ENCODE measurements at regions not wholly inside any gene's neighbourhood (a gene's known extent, or its start where the extent isn't known, plus 50 kb on each side); places are given as distances from the start of the nearest gene placed in this dataset.

GRCh38 chr2:22273853-22274252 is 1111.1 kb upstream of the KLHL29 start:
- in situ Hi-C loops (cut with MboI; ENCODE audit: low pct_unique_long_range_greater_than_20kb, low sequenced_read_pairs): no loop called here
- DNase-seq: no peak

- in situ Hi-C loops (cut with MboI; ENCODE audit: low pct_unique_long_range_greater_than_20kb, low sequenced_read_pairs): no loop called here
- DNase-seq: no peak
Observed at GRCh38 chr2:22274661-22275060, 1110.3 kb upstream of the KLHL29 start.

- in situ Hi-C loops (cut with MboI; ENCODE audit: low pct_unique_long_range_greater_than_20kb, low sequenced_read_pairs): no loop called here
- DNase-seq: no peak
Observed at GRCh38 chr2:22276696-22277095, 1108.3 kb upstream of the KLHL29 start.

- in situ Hi-C loops (cut with MboI; ENCODE audit: low pct_unique_long_range_greater_than_20kb, low sequenced_read_pairs): no loop called here
Observed at GRCh38 chr2:22279541-22279940, 1105.4 kb upstream of the KLHL29 start.

GRCh38 chr2:22281033-22281432 is 1103.9 kb upstream of the KLHL29 start:
- no peak for DNase-seq

More at GRCh38 chr2:22279541-22279940, 1105.4 kb upstream of the KLHL29 start:
- no peak for DNase-seq

GRCh38 chr2:22282220-22282619 is 1102.8 kb upstream of the KLHL29 start:
- no peak for DNase-seq
- in situ Hi-C loops (cut with MboI; ENCODE audit: low pct_unique_long_range_greater_than_20kb, low sequenced_read_pairs): no loop called here

More at GRCh38 chr2:22281033-22281432, 1103.9 kb upstream of the KLHL29 start:
- in situ Hi-C loops (cut with MboI; ENCODE audit: low pct_unique_long_range_greater_than_20kb, low sequenced_read_pairs): no loop called here

GRCh38 chr2:22282916-22283315 is 1102.1 kb upstream of the KLHL29 start:
- in situ Hi-C loops (cut with MboI; ENCODE audit: low pct_unique_long_range_greater_than_20kb, low sequenced_read_pairs): no loop called here
- no peak for DNase-seq

GRCh38 chr2:22283436-22283835 is 1101.5 kb upstream of the KLHL29 start:
- in situ Hi-C loops (cut with MboI; ENCODE audit: low pct_unique_long_range_greater_than_20kb, low sequenced_read_pairs): no loop called here
- no peak for DNase-seq

GRCh38 chr2:22290302-22290701 is 1094.7 kb upstream of the KLHL29 start:
- no peak for DNase-seq
- in situ Hi-C loops (cut with MboI; ENCODE audit: low pct_unique_long_range_greater_than_20kb, low sequenced_read_pairs): no loop called here

GRCh38 chr2:22290909-22291473 is 1094.0 kb upstream of the KLHL29 start:
- DNase-seq: no peak
- in situ Hi-C loops (cut with MboI; ENCODE audit: low pct_unique_long_range_greater_than_20kb, low sequenced_read_pairs): no loop called here

- DNase-seq: no peak
- in situ Hi-C loops (cut with MboI; ENCODE audit: low pct_unique_long_range_greater_than_20kb, low sequenced_read_pairs): no loop called here
Observed at GRCh38 chr2:22301228-22301627, 1083.8 kb upstream of the KLHL29 start.

GRCh38 chr2:22326250-22326649 is 1058.7 kb upstream of the KLHL29 start:
- in situ Hi-C loops (cut with MboI; ENCODE audit: low pct_unique_long_range_greater_than_20kb, low sequenced_read_pairs): no loop called here
- DNase-seq: no peak

- in situ Hi-C loops (cut with MboI; ENCODE audit: low pct_unique_long_range_greater_than_20kb, low sequenced_read_pairs): no loop called here
- DNase-seq: no peak
Observed at GRCh38 chr2:22329211-22330154, 1055.5 kb upstream of the KLHL29 start.

GRCh38 chr2:22336414-22336813 is 1048.6 kb upstream of the KLHL29 start:
- no peak for DNase-seq
- in situ Hi-C loops (cut with MboI; ENCODE audit: low pct_unique_long_range_greater_than_20kb, low sequenced_read_pairs): no loop called here

- DNase-seq: no peak
- in situ Hi-C loops (cut with MboI; ENCODE audit: low pct_unique_long_range_greater_than_20kb, low sequenced_read_pairs): no loop called here
Observed at GRCh38 chr2:22340716-22341115, 1044.3 kb upstream of the KLHL29 start.

GRCh38 chr2:22347306-22347705 is 1037.7 kb upstream of the KLHL29 start:
- DNase-seq: no peak
- in situ Hi-C loops (cut with MboI; ENCODE audit: low pct_unique_long_range_greater_than_20kb, low sequenced_read_pairs): no loop called here

GRCh38 chr2:22350621-22351020 is 1034.4 kb upstream of the KLHL29 start:
- DNase-seq: no peak
- in situ Hi-C loops (cut with MboI; ENCODE audit: low pct_unique_long_range_greater_than_20kb, low sequenced_read_pairs): no loop called here

GRCh38 chr2:22355816-22356433 is 1029.1 kb upstream of the KLHL29 start:
- peak; percentile 42 for DNase-seq

GRCh38 chr2:22359071-22359672 is 1025.8 kb upstream of the KLHL29 start:
- DNase-seq: no peak
- in situ Hi-C loops (cut with MboI; ENCODE audit: low pct_unique_long_range_greater_than_20kb, low sequenced_read_pairs): no loop called here

More at GRCh38 chr2:22355816-22356433, 1029.1 kb upstream of the KLHL29 start:
- in situ Hi-C loops (cut with MboI; ENCODE audit: low pct_unique_long_range_greater_than_20kb, low sequenced_read_pairs): no loop called here
